Parathyroid adenoma (tissue), 2 donors: ENCODE measurements at regions not wholly inside any gene's neighbourhood (a gene's known extent, or its start where the extent isn't known, plus 50 kb on each side); places are given as distances from the start of the nearest gene placed in this dataset.

Experiments used
- H2AFZ ChIP-seq: fragments of 300-600 bp; sonication (generic); one replicate; pipeline ENCODE4 v1.7.0; 2017; ENCODE audit warnings: antibody characterized with exemption, mild to moderate bottlenecking
- H3K27ac ChIP-seq: fragments of 300-600 bp; sonication (generic); one replicate; pipeline ENCODE4 v1.7.0; 2017
- H3K27me3 ChIP-seq: fragments of 300-600 bp; sonication (generic); one replicate; pipeline ENCODE4 v1.7.0; 2017; ENCODE audit warnings: low read length; ENCODE audit not compliant: control insufficient read depth, insufficient read depth
- H3K36me3 ChIP-seq: fragments of 300-600 bp; sonication (generic); one replicate; pipeline ENCODE4 v1.7.0; 2017; ENCODE audit warnings: low read length; ENCODE audit not compliant: control insufficient read depth, insufficient read depth
- H3K4me1 ChIP-seq: fragments of 300-600 bp; sonication (generic); one replicate; pipeline ENCODE4 v1.7.0; 2017; ENCODE audit warnings: control low read depth
- H3K4me2 ChIP-seq: fragments of 300-600 bp; sonication (generic); one replicate; pipeline ENCODE4 v1.7.0; 2017; ENCODE audit warnings: low read length
- H3K4me3 ChIP-seq: fragments of 300-600 bp; sonication (generic); one replicate; pipeline ENCODE4 v1.7.0; 2017; ENCODE audit warnings: low read depth, low read length
- H3K79me2 ChIP-seq: fragments of 300-600 bp; sonication (generic); one replicate; pipeline ENCODE4 v1.7.0; 2017; ENCODE audit warnings: control low read depth
- H3K9ac ChIP-seq: fragments of 300-600 bp; sonication (generic); one replicate; pipeline ENCODE4 v1.7.0; 2017; ENCODE audit warnings: mild to moderate bottlenecking
- H3K9me3 ChIP-seq: fragments of 300-600 bp; sonication (generic); one replicate; pipeline ENCODE4 v1.7.0; 2017; ENCODE audit warnings: low read length; ENCODE audit not compliant: control insufficient read depth
- TF ChIP-seq, protein P1 (sequence below): fragments of 300-600 bp; sonication (generic); IDR thresholded peaks from one replicate; pipeline ENCODE4 v1.7.0; 2017; ENCODE audit warnings: antibody characterized with exemption, mild to moderate bottlenecking
- donor health status: primary hyperparathyroidism.

DNA sequence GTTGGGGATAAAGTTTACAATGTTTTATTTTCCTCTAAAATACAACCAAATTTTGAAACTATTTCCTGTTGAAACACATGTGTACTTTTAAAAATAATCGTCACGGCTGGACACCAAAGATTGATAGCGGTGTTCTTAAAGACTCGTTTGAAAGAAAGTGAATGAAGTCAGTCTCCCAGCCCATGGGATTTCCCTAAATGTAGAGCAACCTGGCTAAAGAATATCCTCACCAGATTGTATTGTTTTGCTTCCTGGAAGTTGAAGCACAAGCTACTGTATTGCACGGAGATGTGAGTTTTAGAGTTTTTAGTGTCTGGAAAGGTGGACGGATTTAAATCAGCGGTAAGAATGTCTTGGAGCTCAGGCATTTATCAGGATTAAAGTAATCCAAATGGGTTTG, 189.5 kb downstream of the THBS2 start:
- Histone ChIP-seq H2AFZ (no peak overlapping the region), H3K27me3 (no peaks in the 10 kb centered on the region), H3K9me3 (no peaks in the 10 kb centered on the region), H3K4me2 (no peak overlapping the region), H3K36me3 (no peaks in the 10 kb centered on the region), H3K27ac (no peak overlapping the region), H3K4me1 (no peaks in the 10 kb centered on the region), H3K4me3 (no peak overlapping the region), H3K9ac (no peak overlapping the region), H3K79me2 (no peaks in the 10 kb centered on the region)
- TF ChIP-seq, protein P1, sequence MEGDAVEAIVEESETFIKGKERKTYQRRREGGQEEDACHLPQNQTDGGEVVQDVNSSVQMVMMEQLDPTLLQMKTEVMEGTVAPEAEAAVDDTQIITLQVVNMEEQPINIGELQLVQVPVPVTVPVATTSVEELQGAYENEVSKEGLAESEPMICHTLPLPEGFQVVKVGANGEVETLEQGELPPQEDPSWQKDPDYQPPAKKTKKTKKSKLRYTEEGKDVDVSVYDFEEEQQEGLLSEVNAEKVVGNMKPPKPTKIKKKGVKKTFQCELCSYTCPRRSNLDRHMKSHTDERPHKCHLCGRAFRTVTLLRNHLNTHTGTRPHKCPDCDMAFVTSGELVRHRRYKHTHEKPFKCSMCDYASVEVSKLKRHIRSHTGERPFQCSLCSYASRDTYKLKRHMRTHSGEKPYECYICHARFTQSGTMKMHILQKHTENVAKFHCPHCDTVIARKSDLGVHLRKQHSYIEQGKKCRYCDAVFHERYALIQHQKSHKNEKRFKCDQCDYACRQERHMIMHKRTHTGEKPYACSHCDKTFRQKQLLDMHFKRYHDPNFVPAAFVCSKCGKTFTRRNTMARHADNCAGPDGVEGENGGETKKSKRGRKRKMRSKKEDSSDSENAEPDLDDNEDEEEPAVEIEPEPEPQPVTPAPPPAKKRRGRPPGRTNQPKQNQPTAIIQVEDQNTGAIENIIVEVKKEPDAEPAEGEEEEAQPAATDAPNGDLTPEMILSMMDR, result no peak

DNA sequence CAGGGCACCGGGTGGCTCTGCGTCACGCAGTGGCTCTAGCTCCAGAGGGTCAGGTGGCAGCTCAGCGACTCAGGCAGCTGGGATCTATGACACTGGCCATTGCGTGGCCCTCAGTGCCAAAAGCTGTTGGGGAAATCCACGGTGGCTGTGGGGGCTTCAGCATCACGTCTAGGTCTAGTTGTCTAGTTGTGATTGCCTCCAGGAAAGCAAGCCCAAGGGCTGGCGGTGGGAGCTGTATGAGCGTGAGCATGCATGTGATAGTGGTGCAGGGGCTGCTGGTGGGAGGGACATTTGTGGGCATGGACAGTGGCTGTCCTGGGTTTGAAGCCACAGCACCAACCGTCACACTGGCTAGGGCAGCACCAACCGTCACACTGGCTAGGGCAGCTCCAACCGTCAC, 191.4 kb downstream of the THBS2 start:
- Histone ChIP-seq H3K4me1 (no peaks in the 10 kb centered on the region), H3K27ac (no peak overlapping the region), H3K79me2 (no peaks in the 10 kb centered on the region), H3K27me3 (no peaks in the 10 kb centered on the region), H3K9ac (no peak overlapping the region), H2AFZ (no peak overlapping the region), H3K36me3 (no peaks in the 10 kb centered on the region), H3K4me2 (no peak overlapping the region), H3K4me3 (no peak overlapping the region), H3K9me3 (no peaks in the 10 kb centered on the region)
- TF ChIP-seq, protein P1, result no peak

GRCh38 chr6:169058634-169059033, 195.0 kb downstream of the THBS2 start:
- TF ChIP-seq, protein P1, result no peak
- H3K9ac ChIP-seq, result no peak overlapping the region
- H3K4me3 ChIP-seq, result no peak overlapping the region
- H3K4me1 ChIP-seq, result no peaks in the 10 kb centered on the region
- no peaks in the 10 kb centered on the region for H3K36me3 ChIP-seq
- H3K4me2 ChIP-seq, result no peak overlapping the region
- no peaks in the 10 kb centered on the region for H3K79me2 ChIP-seq
- H3K27ac ChIP-seq, result no peak overlapping the region
- no peaks in the 10 kb centered on the region for H3K27me3 ChIP-seq
- no peaks in the 10 kb centered on the region for H3K9me3 ChIP-seq
- H2AFZ ChIP-seq, result no peak overlapping the region

GRCh38 chr6:169052462-169052861, 201.2 kb downstream of the THBS2 start:
- Histone ChIP-seq H3K9me3 (no peaks in the 10 kb centered on the region), H3K79me2 (no peaks in the 10 kb centered on the region), H3K4me3 (no peak overlapping the region), H3K36me3 (no peaks in the 10 kb centered on the region), H3K27ac (no peak overlapping the region), H3K4me1 (no peaks in the 10 kb centered on the region), H3K4me2 (no peak overlapping the region), H3K27me3 (no peaks in the 10 kb centered on the region), H2AFZ (no peak overlapping the region), H3K9ac (no peak overlapping the region)
- TF ChIP-seq, protein P1, result no peak

GRCh38 chr6:169051371-169051770, 202.3 kb downstream of the THBS2 start:
- Histone ChIP-seq H3K4me3 (no peak overlapping the region), H3K9ac (no peak overlapping the region), H3K36me3 (no peaks in the 10 kb centered on the region), H3K4me1 (no peaks in the 10 kb centered on the region), H2AFZ (no peak overlapping the region), H3K4me2 (no peak overlapping the region), H3K79me2 (no peaks in the 10 kb centered on the region), H3K9me3 (no peaks in the 10 kb centered on the region), H3K27ac (no peak overlapping the region), H3K27me3 (no peaks in the 10 kb centered on the region)
- TF ChIP-seq, protein P1, result no peak
